ENCODE measurements at regions not wholly inside any gene's neighbourhood (a gene's known extent, or its start where the extent isn't known, plus 50 kb on each side); places are given as distances from the start of the nearest gene placed in this dataset.

DNA sequence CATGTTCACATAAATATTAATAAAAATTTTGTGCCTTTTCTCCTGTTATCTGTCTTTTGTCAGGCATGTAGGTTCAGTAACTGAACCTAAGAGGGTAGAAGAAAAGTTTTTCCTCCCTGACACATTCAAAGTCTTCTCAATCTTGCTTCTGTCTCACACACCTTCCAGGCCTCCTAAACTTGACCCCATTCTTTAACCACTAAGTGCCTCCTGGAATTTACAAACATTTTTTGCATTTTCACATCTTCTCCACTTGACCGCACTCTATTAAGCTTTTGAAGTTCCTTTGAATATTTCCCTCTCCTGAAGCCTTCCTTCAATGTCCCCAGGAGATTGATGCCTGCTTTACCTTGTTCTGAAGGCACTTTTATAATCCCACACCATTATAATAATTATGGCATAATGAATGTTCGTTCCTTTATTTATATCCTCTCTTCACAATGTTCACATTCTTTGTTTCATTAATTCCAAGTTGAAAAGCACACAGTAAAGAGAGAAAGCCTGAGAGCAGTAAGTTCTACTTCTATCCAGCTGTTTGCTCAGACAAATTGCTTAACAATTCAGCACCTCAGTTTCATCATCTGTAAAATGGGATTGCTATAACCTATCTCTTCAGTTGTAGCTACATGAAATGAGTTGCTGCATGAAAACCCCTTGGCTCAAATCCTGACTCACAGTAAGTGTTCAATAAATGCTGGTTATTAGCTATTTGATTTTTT is 184.8 kb upstream of the KLHL29 start:
- WGBS, 4 donors, result 86 to 94% (median 90%) methylated on average over 2 of the region's 2 CpGs
- Histone ChIP-seq H3K4me1 (peaks cover 0 to 13% (median 0%) of the 10 kb centered on the region in 12 donors), H3K36me3 (no peaks in the 10 kb centered on the region), H3K27ac (no peak overlapping the region), H3K27me3 (no peaks in the 10 kb centered on the region), H3K4me3 (no peak overlapping the region), H3K9me3 (peaks cover 0 to 16% (median 4%) of the 10 kb centered on the region in 12 donors)
- TF ChIP-seq POLR2A (IDR thresholded peaks at IDR 0.05) (no peak), CTCF (IDR thresholded peaks at IDR 0.05) (no peak)
- no peak for DNase-seq
- intact Hi-C loops (cut with DNase I), result no loop called here
- ATAC-seq, result no peak

DNA sequence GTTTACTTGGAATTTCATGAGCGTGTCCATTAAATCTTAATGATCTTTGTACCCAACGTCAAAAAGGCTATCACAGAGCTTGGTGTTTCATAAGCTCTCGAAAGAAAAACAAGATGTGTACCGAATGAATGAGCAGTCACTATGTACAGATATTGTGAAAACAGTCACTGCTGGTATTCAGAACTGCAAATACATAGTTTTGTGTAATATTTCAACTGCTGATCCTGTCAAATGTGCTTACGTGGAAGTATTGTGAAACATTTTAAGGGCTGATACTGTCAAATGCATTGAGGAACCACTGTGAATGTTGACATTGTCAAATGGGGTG is 184.2 kb upstream of the KLHL29 start:
- TF ChIP-seq POLR2A (IDR thresholded peaks at IDR 0.05) (no peak), CTCF (IDR thresholded peaks at IDR 0.05) (no peak)
- peaks cover 0 to 16% (median 4%) of the 10 kb centered on the region in 12 donors for H3K9me3 ChIP-seq
- DNase-seq (no peak), ATAC-seq (no peak)
- H3K4me3 ChIP-seq, result no peak overlapping the region
- whole genome bisulfite sequencing, 4 donors, result 80 to 89% (median 83%) methylated on average over 5 of the region's 5 CpGs
- intact Hi-C loops (cut with DNase I), result no loop called here
- H3K27me3 ChIP-seq, result no peaks in the 10 kb centered on the region
- H3K36me3 ChIP-seq, result no peaks in the 10 kb centered on the region
- peaks cover 0 to 14% (median 0%) of the 10 kb centered on the region in 12 donors for H3K4me1 ChIP-seq
- H3K27ac ChIP-seq, result no peak overlapping the region

DNA sequence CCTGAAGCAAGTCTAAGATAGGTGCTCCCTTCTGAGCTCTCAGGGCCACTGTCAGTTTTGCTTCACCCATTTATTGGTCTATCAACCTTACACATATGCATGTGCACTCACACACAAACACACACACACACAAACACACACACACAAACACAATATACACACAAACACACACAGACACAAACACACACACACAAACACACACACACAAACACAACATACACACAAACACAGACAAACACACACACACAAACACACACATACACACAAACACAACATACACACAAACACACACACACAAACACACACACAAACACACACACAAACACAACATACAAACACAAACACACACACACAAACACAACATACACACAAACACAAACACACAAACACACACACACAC is 181.6 kb upstream of the KLHL29 start:
- H3K9me3 ChIP-seq, result peaks cover 0 to 16% (median 4%) of the 10 kb centered on the region in 12 donors
- intact Hi-C loops (cut with DNase I), result no loop called here
- TF ChIP-seq CTCF (IDR thresholded peaks at IDR 0.05) (no peak), POLR2A (IDR thresholded peaks at IDR 0.05) (no peak)
- H3K4me3 ChIP-seq, result no peak overlapping the region
- ATAC-seq (no peak), DNase-seq (no peak)
- peaks cover 0 to 14% (median 0%) of the 10 kb centered on the region in 12 donors for H3K4me1 ChIP-seq
- no peaks in the 10 kb centered on the region for H3K36me3 ChIP-seq
- H3K27ac ChIP-seq, result no peak overlapping the region
- no peaks in the 10 kb centered on the region for H3K27me3 ChIP-seq

GRCh38 chr2:23204685-23205242 is 180.2 kb upstream of the KLHL29 start:
- Histone ChIP-seq H3K27me3 (no peaks in the 10 kb centered on the region), H3K9me3 (peaks cover 0 to 6% (median under 1%) of the 10 kb centered on the region in 12 donors), H3K36me3 (no peaks in the 10 kb centered on the region), H3K27ac (peak overlapping the region in 1 of 12 donors; percentile 13), H3K4me1 (peaks cover 0 to 14% (median 0%) of the 10 kb centered on the region in 12 donors), H3K4me3 (no peak overlapping the region)
- no peak for TF ChIP-seq CTCF (IDR thresholded peaks at IDR 0.05)
- no peak for TF ChIP-seq POLR2A (IDR thresholded peaks at IDR 0.05)
- DNase-seq (no peak), ATAC-seq (peak in 1 of 4 donors; percentile 43)
- intact Hi-C loops (cut with DNase I), result no loop called here
- WGBS, 4 donors, result 25 to 49% (median 38%) methylated on average over 1 of the region's 1 CpG

Data from heart left ventricle (tissue), 16 donors.